ENCODE measurements at regions not wholly inside any gene's neighbourhood (a gene's known extent, or its start where the extent isn't known, plus 50 kb on each side); places are given as distances from the start of the nearest gene placed in this dataset.

DNA sequence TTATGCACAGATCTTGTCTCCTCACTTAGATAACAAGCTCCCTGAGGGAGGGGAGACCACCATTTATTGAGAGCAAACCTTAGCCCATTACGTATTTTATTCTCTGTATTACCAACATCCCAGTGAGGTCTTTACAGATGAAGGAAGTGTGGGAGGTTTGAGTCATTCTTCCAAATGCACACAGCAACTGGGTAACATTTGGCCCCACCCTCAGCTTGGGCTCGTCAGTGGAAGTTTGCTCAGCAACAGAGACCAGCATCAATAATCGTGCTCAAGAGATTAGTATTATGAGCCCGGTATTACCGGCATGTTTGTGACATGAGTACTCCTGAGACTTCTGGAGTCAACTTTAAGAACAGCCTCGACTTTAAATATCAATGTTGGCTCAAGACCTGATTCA is 168.6 kb downstream of the ETAA1 start:
- no peaks in the 10 kb centered on the region for H3K4me1 Mint-ChIP-seq

GRCh38 chr2:67566285-67566684 is 169.2 kb downstream of the ETAA1 start:
- Histone ChIP-seq H3K36me3 (ENCODE audit: control insufficient read depth, insufficient read depth, low read length) (no peaks in the 10 kb centered on the region), H3K9me3 (ENCODE audit: control insufficient read depth, insufficient read depth, low read length) (no peaks in the 10 kb centered on the region), H3K4me1 (ENCODE audit: control insufficient read depth, insufficient read depth, low read length) (no peaks in the 10 kb centered on the region), H3K27me3 (ENCODE audit: control insufficient read depth, insufficient read depth, low read length) (no peaks in the 10 kb centered on the region), H3K27ac (ENCODE audit: low read length) (no peak overlapping the region), H3K4me3 (ENCODE audit: low read length) (no peak overlapping the region)
- Mint-ChIP-seq H3K36me3 (no peaks in the 10 kb centered on the region), H3K4me1 (no peaks in the 10 kb centered on the region), H3K4me3 (no peak overlapping the region), H3K9me3 (peaks cover 0 to 5% of the 10 kb centered on the region in 2 donors), H3K27ac (no peak overlapping the region), H3K27me3 (ENCODE audit: low read depth in 2 of 2) (peaks cover 3 to 11% of the 10 kb centered on the region in 2 donors)
- TF ChIP-seq, protein P1, sequence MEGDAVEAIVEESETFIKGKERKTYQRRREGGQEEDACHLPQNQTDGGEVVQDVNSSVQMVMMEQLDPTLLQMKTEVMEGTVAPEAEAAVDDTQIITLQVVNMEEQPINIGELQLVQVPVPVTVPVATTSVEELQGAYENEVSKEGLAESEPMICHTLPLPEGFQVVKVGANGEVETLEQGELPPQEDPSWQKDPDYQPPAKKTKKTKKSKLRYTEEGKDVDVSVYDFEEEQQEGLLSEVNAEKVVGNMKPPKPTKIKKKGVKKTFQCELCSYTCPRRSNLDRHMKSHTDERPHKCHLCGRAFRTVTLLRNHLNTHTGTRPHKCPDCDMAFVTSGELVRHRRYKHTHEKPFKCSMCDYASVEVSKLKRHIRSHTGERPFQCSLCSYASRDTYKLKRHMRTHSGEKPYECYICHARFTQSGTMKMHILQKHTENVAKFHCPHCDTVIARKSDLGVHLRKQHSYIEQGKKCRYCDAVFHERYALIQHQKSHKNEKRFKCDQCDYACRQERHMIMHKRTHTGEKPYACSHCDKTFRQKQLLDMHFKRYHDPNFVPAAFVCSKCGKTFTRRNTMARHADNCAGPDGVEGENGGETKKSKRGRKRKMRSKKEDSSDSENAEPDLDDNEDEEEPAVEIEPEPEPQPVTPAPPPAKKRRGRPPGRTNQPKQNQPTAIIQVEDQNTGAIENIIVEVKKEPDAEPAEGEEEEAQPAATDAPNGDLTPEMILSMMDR (IDR thresholded peaks at IDR 0.05): no peak
- intact Hi-C loops (cut with micrococcal nuclease): no loop called here
- no peak for DNase-seq
- no peak for ATAC-seq

More for the DNA sequence above, 168.6 kb downstream of the ETAA1 start:
- no peak overlapping the region for H3K27ac ChIP-seq (ENCODE audit: low read length)
- DNase-seq (no peak), ATAC-seq (no peak)
- TF ChIP-seq, protein P1 (IDR thresholded peaks at IDR 0.05): no peak
- WGBS (ENCODE audit: insufficient coverage): 92% methylated on average over 5 of the region's 6 CpGs
- no peaks in the 10 kb centered on the region for H3K36me3 ChIP-seq (ENCODE audit: control insufficient read depth, insufficient read depth, low read length)
- no peak overlapping the region for H3K4me3 ChIP-seq (ENCODE audit: low read length)
- no peak overlapping the region for H3K4me3 Mint-ChIP-seq
- H3K4me1 ChIP-seq (ENCODE audit: control insufficient read depth, insufficient read depth, low read length): no peaks in the 10 kb centered on the region
- H3K9me3 Mint-ChIP-seq: peaks cover 0 to 5% of the 10 kb centered on the region in 2 donors
- intact Hi-C loops (cut with micrococcal nuclease): no loop called here
- H3K27me3 Mint-ChIP-seq (ENCODE audit: low read depth in 2 of 2): peaks cover 4 to 12% of the 10 kb centered on the region in 2 donors
- H3K36me3 Mint-ChIP-seq: no peaks in the 10 kb centered on the region
- H3K27ac Mint-ChIP-seq: no peak overlapping the region
- no peaks in the 10 kb centered on the region for H3K9me3 ChIP-seq (ENCODE audit: control insufficient read depth, insufficient read depth, low read length)
- H3K27me3 ChIP-seq (ENCODE audit: control insufficient read depth, insufficient read depth, low read length): no peaks in the 10 kb centered on the region

DNA sequence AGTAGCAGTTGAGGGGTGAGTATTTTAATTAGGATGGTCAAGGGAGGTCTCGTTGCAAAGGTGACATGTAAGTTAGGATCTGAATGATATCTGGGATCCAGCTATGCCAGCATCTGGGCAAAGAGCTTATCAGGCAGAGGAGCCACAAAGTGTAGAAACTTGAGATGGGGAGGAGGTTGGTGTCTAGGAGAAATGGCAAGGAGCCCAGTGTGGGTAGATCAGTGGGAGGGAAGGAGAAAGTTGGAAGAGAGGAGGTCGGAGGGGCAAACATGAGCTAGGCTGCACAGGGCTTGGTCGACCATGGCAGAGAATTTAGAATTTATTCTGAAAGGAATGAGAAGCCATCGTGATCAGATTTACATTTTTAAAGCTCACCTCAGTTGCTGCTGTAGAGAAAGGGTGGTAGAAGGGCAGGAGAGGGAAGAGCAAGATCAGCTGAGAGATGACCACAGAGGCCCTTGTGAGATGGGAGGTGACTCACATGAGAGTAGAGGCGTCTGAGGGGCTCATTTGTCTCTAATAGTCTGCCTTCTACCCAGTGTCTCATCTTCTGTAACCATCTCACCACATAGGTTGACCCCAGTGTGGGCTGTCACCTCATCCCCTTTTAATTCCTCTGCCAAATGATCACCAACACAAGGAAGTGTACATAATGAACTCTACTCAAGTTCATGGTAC is 170.0 kb downstream of the ETAA1 start:
- intact Hi-C loops (cut with micrococcal nuclease): no loop called here
- H3K4me3 Mint-ChIP-seq: no peak overlapping the region
- H3K27me3 Mint-ChIP-seq (ENCODE audit: low read depth in 2 of 2): peaks cover 0 to 2% of the 10 kb centered on the region in 2 donors
- H3K36me3 ChIP-seq (ENCODE audit: control insufficient read depth, insufficient read depth, low read length): no peaks in the 10 kb centered on the region
- ATAC-seq (no peak), DNase-seq (no peak)
- no peaks in the 10 kb centered on the region for H3K9me3 ChIP-seq (ENCODE audit: control insufficient read depth, insufficient read depth, low read length)
- no peaks in the 10 kb centered on the region for H3K27me3 ChIP-seq (ENCODE audit: control insufficient read depth, insufficient read depth, low read length)
- TF ChIP-seq, protein P1 (IDR thresholded peaks at IDR 0.05): no peak
- H3K9me3 Mint-ChIP-seq: peaks cover 0 to 5% of the 10 kb centered on the region in 2 donors
- H3K4me3 ChIP-seq (ENCODE audit: low read length): no peak overlapping the region
- H3K4me1 Mint-ChIP-seq: no peaks in the 10 kb centered on the region
- no peaks in the 10 kb centered on the region for H3K4me1 ChIP-seq (ENCODE audit: control insufficient read depth, insufficient read depth, low read length)
- 80% methylated on average over 5 of the region's 5 CpGs for WGBS (ENCODE audit: insufficient coverage)
- H3K36me3 Mint-ChIP-seq: no peaks in the 10 kb centered on the region
- no peak overlapping the region for H3K27ac ChIP-seq (ENCODE audit: low read length)
- no peak overlapping the region for H3K27ac Mint-ChIP-seq

GRCh38 chr2:67567886-67568285 is 170.8 kb downstream of the ETAA1 start:
- no peaks in the 10 kb centered on the region for H3K36me3 ChIP-seq (ENCODE audit: control insufficient read depth, insufficient read depth, low read length)
- no peak overlapping the region for H3K27ac ChIP-seq (ENCODE audit: low read length)
- peaks cover 0 to 5% of the 10 kb centered on the region in 2 donors for H3K9me3 Mint-ChIP-seq
- ATAC-seq (no peak), DNase-seq (no peak)
- H3K9me3 ChIP-seq (ENCODE audit: control insufficient read depth, insufficient read depth, low read length): no peaks in the 10 kb centered on the region
- no peaks in the 10 kb centered on the region for H3K36me3 Mint-ChIP-seq
- intact Hi-C loops (cut with micrococcal nuclease): no loop called here
- no peaks in the 10 kb centered on the region for H3K4me1 ChIP-seq (ENCODE audit: control insufficient read depth, insufficient read depth, low read length)
- H3K4me3 ChIP-seq (ENCODE audit: low read length): no peak overlapping the region
- H3K27me3 Mint-ChIP-seq (ENCODE audit: low read depth in 2 of 2): no peaks in the 10 kb centered on the region
- no peak overlapping the region for H3K4me3 Mint-ChIP-seq
- H3K27me3 ChIP-seq (ENCODE audit: control insufficient read depth, insufficient read depth, low read length): no peaks in the 10 kb centered on the region
- H3K27ac Mint-ChIP-seq: no peak overlapping the region
- TF ChIP-seq, protein P1 (IDR thresholded peaks at IDR 0.05): no peak
- H3K4me1 Mint-ChIP-seq: no peaks in the 10 kb centered on the region

All from natural killer cell (primary cell).